ENCODE measurements at regions not wholly inside any gene's neighbourhood (a gene's known extent, or its start where the extent isn't known, plus 50 kb on each side); places are given as distances from the start of the nearest gene placed in this dataset.

DNA sequence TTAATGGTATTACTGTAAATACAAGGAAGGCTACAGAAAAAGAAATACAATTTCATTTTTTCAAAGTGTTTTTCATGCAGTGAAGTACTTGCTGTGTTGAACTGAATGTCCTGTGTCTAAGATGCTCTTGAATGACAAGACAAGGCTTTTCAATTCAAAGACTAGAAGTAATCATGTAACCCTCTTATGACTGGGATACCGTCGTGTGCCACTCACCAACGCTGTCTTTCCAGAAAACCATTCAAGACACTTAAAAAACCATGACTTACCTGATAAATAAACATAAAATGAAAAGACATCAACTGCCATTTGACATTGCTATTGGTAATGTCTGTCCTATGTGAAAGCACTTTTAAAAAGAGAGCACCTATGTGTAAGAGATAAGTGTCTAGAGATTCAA is 183.1 kb upstream of the DPP10 start:
- Histone ChIP-seq H3K4me3 (replicated peaks; ENCODE audit: low read depth, low read length) (no peak overlapping the region), H3K27me3 (replicated peaks; ENCODE audit: control insufficient read depth, insufficient read depth, low read length) (no peaks in the 10 kb centered on the region), H3K36me3 (ENCODE audit: control insufficient read depth, insufficient read depth, low read length) (no peaks in the 10 kb centered on the region)
- TF ChIP-seq CTCF (IDR thresholded peaks at IDR 0.05; ENCODE audit: insufficient read depth, low read length, poor library complexity, severe bottlenecking), result no peak
- no peak for DNase-seq (ENCODE audit: extremely low read depth, insufficient read length)

DNA sequence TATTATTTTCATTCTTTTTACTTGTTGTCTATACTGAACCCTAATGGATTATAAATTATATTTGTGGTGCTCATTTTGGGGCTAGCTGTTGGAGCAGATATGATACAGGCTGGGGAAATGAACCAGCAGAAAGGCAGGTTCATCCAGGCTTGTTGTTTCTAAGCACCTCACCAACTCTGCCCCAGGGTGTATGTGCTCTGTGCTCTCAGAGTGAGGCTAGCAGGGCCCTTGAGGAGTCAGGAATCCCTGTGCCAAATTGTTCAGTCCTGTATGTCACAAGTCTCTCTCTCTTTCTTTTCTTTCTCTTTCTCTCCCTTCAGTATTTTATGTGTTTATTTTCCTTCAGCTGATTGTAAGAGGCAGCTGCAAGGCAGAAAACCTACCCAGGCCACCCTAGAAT is 181.1 kb upstream of the DPP10 start:
- Histone ChIP-seq H3K4me3 (replicated peaks; ENCODE audit: low read depth, low read length) (no peak overlapping the region), H3K27me3 (replicated peaks; ENCODE audit: control insufficient read depth, insufficient read depth, low read length) (no peaks in the 10 kb centered on the region), H3K36me3 (ENCODE audit: control insufficient read depth, insufficient read depth, low read length) (no peaks in the 10 kb centered on the region)
- DNase-seq (ENCODE audit: extremely low read depth, insufficient read length), result no peak
- no peak for TF ChIP-seq CTCF (IDR thresholded peaks at IDR 0.05; ENCODE audit: insufficient read depth, low read length, poor library complexity, severe bottlenecking)

GRCh38 chr2:114265261-114265660 is 177.2 kb upstream of the DPP10 start:
- H3K36me3 ChIP-seq (ENCODE audit: control insufficient read depth, insufficient read depth, low read length), result no peaks in the 10 kb centered on the region
- no peak for TF ChIP-seq CTCF (IDR thresholded peaks at IDR 0.05; ENCODE audit: insufficient read depth, low read length, poor library complexity, severe bottlenecking)
- H3K4me3 ChIP-seq (replicated peaks; ENCODE audit: low read depth, low read length), result no peak overlapping the region
- no peaks in the 10 kb centered on the region for H3K27me3 ChIP-seq (replicated peaks; ENCODE audit: control insufficient read depth, insufficient read depth, low read length)
- no peak for DNase-seq (ENCODE audit: extremely low read depth, insufficient read length)

DNA sequence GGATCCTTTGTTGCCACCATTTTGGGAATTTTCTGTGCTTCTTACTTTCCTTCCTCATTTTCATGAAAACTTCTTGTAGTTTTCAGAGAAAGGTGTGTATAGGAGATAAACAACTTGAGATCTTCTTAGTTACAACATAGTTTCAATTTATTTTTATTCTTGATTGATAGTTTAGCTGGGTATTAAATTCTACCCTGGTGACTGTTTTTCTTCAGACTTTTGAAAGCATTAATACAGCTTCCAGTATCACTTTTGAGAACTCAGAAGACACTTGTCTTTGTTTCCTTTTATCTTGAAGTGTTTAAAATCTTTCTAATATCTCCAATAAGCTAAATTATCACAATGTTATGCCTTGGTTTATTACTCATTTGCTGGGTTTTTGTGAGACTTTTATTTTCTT is 167.5 kb upstream of the DPP10 start:
- DNase-seq (ENCODE audit: extremely low read depth, insufficient read length), result no peak
- TF ChIP-seq CTCF (IDR thresholded peaks at IDR 0.05; ENCODE audit: insufficient read depth, low read length, poor library complexity, severe bottlenecking), result no peak
- Histone ChIP-seq H3K4me3 (replicated peaks; ENCODE audit: low read depth, low read length) (no peak overlapping the region), H3K27me3 (replicated peaks; ENCODE audit: control insufficient read depth, insufficient read depth, low read length) (no peaks in the 10 kb centered on the region), H3K36me3 (ENCODE audit: control insufficient read depth, insufficient read depth, low read length) (no peaks in the 10 kb centered on the region)

GRCh38 chr2:114281188-114281587 is 161.3 kb upstream of the DPP10 start:
- no peaks in the 10 kb centered on the region for H3K36me3 ChIP-seq (ENCODE audit: control insufficient read depth, insufficient read depth, low read length)
- no peaks in the 10 kb centered on the region for H3K27me3 ChIP-seq (replicated peaks; ENCODE audit: control insufficient read depth, insufficient read depth, low read length)
- no peak for DNase-seq (ENCODE audit: extremely low read depth, insufficient read length)
- no peak for TF ChIP-seq CTCF (IDR thresholded peaks at IDR 0.05; ENCODE audit: insufficient read depth, low read length, poor library complexity, severe bottlenecking)
- no peak overlapping the region for H3K4me3 ChIP-seq (replicated peaks; ENCODE audit: low read depth, low read length)

DNA sequence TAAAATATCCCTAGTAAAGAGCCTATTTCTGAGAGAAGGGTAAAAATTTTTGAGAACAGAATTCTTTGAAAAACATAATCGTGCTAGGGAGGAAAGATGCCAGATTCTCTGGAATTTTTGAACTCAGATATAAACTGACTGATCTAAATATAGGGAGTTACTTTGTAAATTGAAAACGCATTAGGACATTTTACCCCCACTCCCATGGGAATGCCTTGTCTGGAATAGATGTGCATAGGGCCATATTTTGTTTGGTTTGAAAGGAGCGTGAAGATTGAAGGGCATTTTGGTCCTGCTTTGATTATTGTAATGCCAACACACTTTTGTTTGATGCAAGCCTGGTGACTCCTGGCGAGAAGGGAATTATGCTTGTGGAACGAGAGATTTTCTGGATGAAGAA is 158.7 kb upstream of the DPP10 start:
- Histone ChIP-seq H3K4me3 (replicated peaks; ENCODE audit: low read depth, low read length) (no peak overlapping the region), H3K36me3 (ENCODE audit: control insufficient read depth, insufficient read depth, low read length) (no peaks in the 10 kb centered on the region), H3K27me3 (replicated peaks; ENCODE audit: control insufficient read depth, insufficient read depth, low read length) (no peaks in the 10 kb centered on the region)
- DNase-seq (ENCODE audit: extremely low read depth, insufficient read length), result no peak
- TF ChIP-seq CTCF (IDR thresholded peaks at IDR 0.05; ENCODE audit: insufficient read depth, low read length, poor library complexity, severe bottlenecking), result no peak

Measured in GM06990 (cell line).